ENCODE measurements at regions not wholly inside any gene's neighbourhood (a gene's known extent, or its start where the extent isn't known, plus 50 kb on each side); places are given as distances from the start of the nearest gene placed in this dataset.

GRCh38 chr10:60621018-60621417 is 157.3 kb upstream of the CDK1 start:
- Histone ChIP-seq H3K4me1 (no peaks in the 10 kb centered on the region), H3K27ac (replicated peaks in 1 of 4) (no peak overlapping the region), H3K9me3 (no peaks in the 10 kb centered on the region), H3K4me3 (no peak overlapping the region), H3K36me3 (no peaks in the 10 kb centered on the region), H3K27me3 (no peaks in the 10 kb centered on the region)
- DNase-seq (ENCODE audit: extremely low spot score), result no peak
- 83% methylated on average over 3 of the region's 3 CpGs for WGBS
- intact Hi-C loops (cut with DNase I), result no loop called here
- TF ChIP-seq POLR2AphosphoS5 (IDR thresholded peaks at IDR 0.05), result no peak
- no peak for TF ChIP-seq CTCF (IDR thresholded peaks at IDR 0.05)
- TF ChIP-seq EP300 (IDR thresholded peaks at IDR 0.05), result no peak
- no peak for TF ChIP-seq POLR2A (IDR thresholded peaks at IDR 0.05; ENCODE audit: low read depth)

DNA sequence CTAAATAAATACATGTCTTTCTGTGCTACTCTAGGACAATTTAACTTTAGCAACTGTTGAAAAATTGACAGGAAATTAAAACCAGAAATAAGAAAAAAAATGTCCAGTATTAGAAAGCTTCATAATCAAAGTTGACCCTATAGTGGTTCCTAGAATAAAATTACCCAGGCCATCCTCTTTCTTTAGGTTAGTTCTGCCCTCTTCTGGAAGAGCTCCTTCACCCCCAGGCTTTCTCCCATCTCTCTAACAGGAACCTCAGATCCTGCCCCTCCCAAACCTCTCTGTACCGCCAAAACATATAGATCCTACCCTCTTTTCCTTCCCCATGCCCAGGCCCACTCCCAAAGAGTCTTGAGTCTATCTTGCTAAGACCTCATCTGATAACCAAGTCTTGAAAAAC is 159.4 kb upstream of the CDK1 start:
- H3K4me1 ChIP-seq, result no peaks in the 10 kb centered on the region

GRCh38 chr10:60615541-60615940 is 162.7 kb upstream of the CDK1 start:
- Histone ChIP-seq H3K36me3 (no peaks in the 10 kb centered on the region), H3K27me3 (no peaks in the 10 kb centered on the region), H3K27ac (replicated peaks in 1 of 4) (no peak overlapping the region), H3K4me3 (no peak overlapping the region), H3K9me3 (no peaks in the 10 kb centered on the region), H3K4me1 (no peaks in the 10 kb centered on the region)
- no peak for DNase-seq (ENCODE audit: extremely low spot score)
- WGBS, result 90% methylated on average over 1 of the region's 1 CpG
- intact Hi-C loops (cut with DNase I), result no loop called here
- TF ChIP-seq CTCF (IDR thresholded peaks at IDR 0.05) (no peak), POLR2AphosphoS5 (IDR thresholded peaks at IDR 0.05) (no peak)

More for the DNA sequence above, 159.4 kb upstream of the CDK1 start:
- Histone ChIP-seq H3K36me3 (no peaks in the 10 kb centered on the region), H3K9me3 (no peaks in the 10 kb centered on the region), H3K4me3 (no peak overlapping the region), H3K27ac (replicated peaks in 1 of 4) (no peak overlapping the region), H3K27me3 (no peaks in the 10 kb centered on the region)
- WGBS, result 87% methylated on average over 1 of the region's 1 CpG
- no peak for TF ChIP-seq POLR2AphosphoS5 (IDR thresholded peaks at IDR 0.05)
- no peak for TF ChIP-seq CTCF (IDR thresholded peaks at IDR 0.05)
- TF ChIP-seq POLR2A (IDR thresholded peaks at IDR 0.05; ENCODE audit: low read depth), result no peak
- TF ChIP-seq EP300 (IDR thresholded peaks at IDR 0.05), result no peak
- intact Hi-C loops (cut with DNase I), result no loop called here
- DNase-seq (ENCODE audit: extremely low spot score), result no peak

- no peaks in the 10 kb centered on the region for H3K9me3 ChIP-seq
- no peak overlapping the region for H3K4me3 ChIP-seq
- no peak for DNase-seq (ENCODE audit: extremely low spot score)
- TF ChIP-seq POLR2A (IDR thresholded peaks at IDR 0.05; ENCODE audit: low read depth), result no peak
- no peak for TF ChIP-seq POLR2AphosphoS5 (IDR thresholded peaks at IDR 0.05)
- TF ChIP-seq CTCF (IDR thresholded peaks at IDR 0.05), result no peak
- no peak for TF ChIP-seq EP300 (IDR thresholded peaks at IDR 0.05)
- no peaks in the 10 kb centered on the region for H3K36me3 ChIP-seq
- H3K27me3 ChIP-seq, result no peaks in the 10 kb centered on the region
- H3K27ac ChIP-seq (replicated peaks in 1 of 4), result no peak overlapping the region
- no peaks in the 10 kb centered on the region for H3K4me1 ChIP-seq
- intact Hi-C loops (cut with DNase I), result no loop called here
- WGBS, result 83% methylated on average over 2 of the region's 2 CpGs
These were observed 163.9 kb upstream of the CDK1 start for GRCh38 chr10:60614363-60614762.

DNA sequence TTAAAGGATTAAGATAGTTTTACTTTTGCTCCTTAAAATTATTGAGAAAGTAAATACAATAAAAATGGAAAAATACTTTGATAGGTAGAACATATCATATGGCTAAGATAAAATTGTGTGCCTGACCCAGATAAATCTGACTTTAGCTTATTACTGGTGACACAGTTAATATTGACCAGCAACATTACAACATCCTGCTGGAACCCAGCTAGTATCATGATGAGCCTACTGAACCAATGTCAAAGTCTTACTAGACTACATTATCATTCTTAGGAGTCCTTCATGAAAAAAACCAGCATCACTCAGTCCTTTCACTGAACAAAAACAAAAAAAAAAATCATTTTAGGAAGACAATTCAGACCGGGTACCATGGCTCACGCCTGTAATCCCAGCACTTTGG is 164.8 kb upstream of the CDK1 start:
- H3K36me3 ChIP-seq, result no peaks in the 10 kb centered on the region
- H3K4me3 ChIP-seq, result no peak overlapping the region
- 97% methylated on average over 2 of the region's 2 CpGs for WGBS
- TF ChIP-seq POLR2AphosphoS5 (IDR thresholded peaks at IDR 0.05) (no peak), POLR2A (IDR thresholded peaks at IDR 0.05; ENCODE audit: low read depth) (no peak), EP300 (IDR thresholded peaks at IDR 0.05) (no peak), CTCF (IDR thresholded peaks at IDR 0.05) (no peak)
- no peaks in the 10 kb centered on the region for H3K9me3 ChIP-seq
- no peaks in the 10 kb centered on the region for H3K4me1 ChIP-seq
- no peak for DNase-seq (ENCODE audit: extremely low spot score)
- intact Hi-C loops (cut with DNase I), result no loop called here
- H3K27ac ChIP-seq (replicated peaks in 1 of 4), result no peak overlapping the region
- H3K27me3 ChIP-seq, result no peaks in the 10 kb centered on the region

All from esophagus muscularis mucosa (tissue), 4 donors.